GM12891 (cell line): ENCODE measurements at regions not wholly inside any gene's neighbourhood (a gene's known extent, or its start where the extent isn't known, plus 50 kb on each side); places are given as distances from the start of the nearest gene placed in this dataset.

ENCODE experiments used
- DNase-seq: peaks from one replicate; pipeline ENCODE4 v3.0.0; 2011; ENCODE audit warnings: low spot score; ENCODE audit not compliant: insufficient read length
- FAIRE-seq: peaks from 2 replicates; lab custom pipeline; 2011; peaks lifted over from hg19 to GRCh38; lab: Jason Lieb, UNC
- PAX5 ChIP-seq: IDR thresholded peaks from 2 replicates; pipeline ENCODE4 v1.6.1; 2011; ENCODE audit warnings: low read length, moderate library complexity, mild to moderate bottlenecking; ENCODE audit not compliant: insufficient read depth, severe bottlenecking
- POLR2A ChIP-seq: IDR thresholded peaks from 2 replicates; pipeline ENCODE4 v1.6.1; 2011; ENCODE audit warnings: low read depth, low read length, control low read depth
- POLR2AphosphoS5 ChIP-seq: IDR thresholded peaks from 2 replicates; pipeline ENCODE4 v1.6.1; 2011; ENCODE audit warnings: low read depth, low read length, control low read depth
- POU2F2 ChIP-seq: IDR thresholded peaks from 2 replicates; pipeline ENCODE4 v1.6.1; 2011; ENCODE audit warnings: low read depth, mild to moderate bottlenecking, control low read depth, low read length, moderate library complexity
- SPI1 ChIP-seq: IDR thresholded peaks from 2 replicates; pipeline ENCODE4 v1.6.1; 2011; ENCODE audit warnings: low read depth, low read length, control low read depth
- TAF1 ChIP-seq: IDR thresholded peaks from 2 replicates; pipeline ENCODE4 v1.6.1; 2011; ENCODE audit warnings: low read depth, low read length, control low read depth

DNA sequence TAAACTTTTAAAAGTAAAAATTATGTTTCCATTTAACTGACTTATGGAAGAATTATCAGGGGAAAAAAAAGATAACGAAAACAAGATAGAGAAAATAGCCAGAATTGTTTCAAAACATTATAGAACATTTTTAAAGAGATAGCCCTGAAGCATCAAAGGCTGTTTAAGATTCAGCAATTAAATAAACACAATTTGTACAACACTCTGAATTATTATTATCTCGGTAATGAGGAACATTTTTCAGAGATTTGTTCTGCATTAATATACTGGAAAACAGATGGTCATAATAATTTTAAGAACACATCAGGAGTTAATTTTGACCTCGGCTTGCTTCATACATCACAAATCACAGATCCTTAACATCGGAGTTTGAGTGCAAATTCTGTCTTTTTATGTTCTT lies 643.8 kb downstream of the SORCS1 start:
- no peak for TF ChIP-seq POLR2AphosphoS5
- TF ChIP-seq SPI1: no peak
- no peak for TF ChIP-seq POLR2A
- TF ChIP-seq POU2F2: no peak
- TF ChIP-seq PAX5: no peak
- no peak for TF ChIP-seq TAF1
- DNase-seq (no peak), FAIRE-seq (no peak)

DNA sequence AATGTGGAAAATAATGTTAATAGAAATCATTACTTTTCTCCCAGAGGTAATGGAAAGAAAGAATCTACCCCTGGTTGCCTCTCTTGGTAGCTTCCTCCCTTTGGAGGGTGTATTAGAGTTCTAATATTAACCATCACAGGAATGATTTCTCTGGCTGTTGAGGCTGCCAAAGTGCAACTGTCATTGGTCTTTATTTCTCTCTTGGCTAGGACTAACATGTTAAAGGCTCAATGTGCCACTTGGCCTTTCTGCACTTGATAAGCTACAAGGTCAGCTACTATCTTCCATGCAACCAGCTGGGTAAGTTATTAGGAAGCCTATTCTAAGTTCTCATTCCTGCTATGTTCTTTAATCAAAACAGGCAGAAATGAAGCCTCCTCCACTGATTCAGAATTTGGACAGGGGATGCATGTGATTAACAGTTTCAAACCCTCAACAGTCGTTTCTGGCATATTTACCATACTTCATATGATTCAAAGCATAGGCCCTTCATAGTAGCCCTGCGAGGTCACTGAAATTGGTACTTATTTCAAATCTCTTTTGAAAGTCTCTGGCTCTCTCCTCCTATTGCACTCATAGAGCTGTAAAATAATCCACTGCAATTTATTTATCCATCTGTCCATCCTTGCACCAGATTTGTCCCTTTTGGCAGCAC lies 645.0 kb downstream of the SORCS1 start:
- TF ChIP-seq POU2F2: no peak
- no peak for TF ChIP-seq POLR2A
- TF ChIP-seq POLR2AphosphoS5: no peak
- TF ChIP-seq PAX5: no peak
- no peak for TF ChIP-seq TAF1
- TF ChIP-seq SPI1: no peak
- no peak for DNase-seq
- no peak for FAIRE-seq

DNA sequence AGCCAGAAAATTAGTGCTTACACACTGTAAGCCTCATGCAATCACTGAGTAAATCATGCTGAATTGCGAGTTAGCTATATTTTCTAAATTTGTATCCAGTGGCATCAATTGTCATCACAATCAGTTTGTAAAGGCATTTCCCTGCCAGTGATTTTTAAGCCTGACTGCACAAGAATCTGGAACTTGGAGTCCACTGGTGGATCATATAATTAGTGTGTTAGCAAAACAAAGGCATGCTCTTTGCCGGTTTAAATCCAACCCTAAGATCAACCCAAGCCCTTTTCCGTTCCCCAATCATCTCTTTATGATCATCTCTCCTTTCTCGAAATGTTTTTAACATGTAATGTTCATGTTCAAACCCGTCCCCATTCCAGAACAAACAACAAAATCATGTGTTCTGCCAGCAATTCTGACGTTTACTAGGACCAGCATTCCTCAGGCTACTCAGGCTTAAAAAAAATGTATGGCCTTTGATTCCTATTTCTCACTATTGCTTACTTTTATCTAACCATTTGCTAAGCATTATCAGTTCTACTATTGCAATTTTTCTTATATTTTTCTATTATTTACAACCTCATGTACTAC lies 649.2 kb downstream of the SORCS1 start:
- no peak for DNase-seq
- no peak for FAIRE-seq
- TF ChIP-seq POU2F2: no peak
- TF ChIP-seq SPI1: no peak
- no peak for TF ChIP-seq POLR2AphosphoS5
- no peak for TF ChIP-seq PAX5
- TF ChIP-seq TAF1: no peak
- TF ChIP-seq POLR2A: no peak

DNA sequence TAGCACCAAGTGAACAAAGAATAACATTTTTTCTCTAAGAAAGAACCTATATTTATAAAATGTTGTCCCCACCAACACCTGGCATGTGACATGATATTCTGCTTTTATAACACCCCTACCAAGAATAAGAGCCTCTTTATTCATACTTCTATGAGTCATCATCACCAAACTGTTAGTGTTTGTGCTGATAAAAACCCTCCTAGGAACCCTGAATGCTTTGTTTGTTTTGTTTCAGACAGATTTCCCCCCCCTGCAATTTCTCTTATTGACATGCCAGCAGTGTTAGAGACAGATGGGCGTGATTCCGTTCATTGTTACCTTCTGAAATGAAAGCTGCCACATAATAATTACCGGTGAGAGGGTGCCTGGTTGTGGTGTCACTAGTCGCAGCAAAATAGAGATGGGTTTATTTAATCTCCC lies 651.1 kb downstream of the SORCS1 start:
- DNase-seq: no peak
- no peak for TF ChIP-seq SPI1
- TF ChIP-seq POLR2A: no peak
- no peak for TF ChIP-seq POLR2AphosphoS5
- no peak for TF ChIP-seq POU2F2
- TF ChIP-seq PAX5: no peak
- no peak for TF ChIP-seq TAF1
- FAIRE-seq: no peak

DNA sequence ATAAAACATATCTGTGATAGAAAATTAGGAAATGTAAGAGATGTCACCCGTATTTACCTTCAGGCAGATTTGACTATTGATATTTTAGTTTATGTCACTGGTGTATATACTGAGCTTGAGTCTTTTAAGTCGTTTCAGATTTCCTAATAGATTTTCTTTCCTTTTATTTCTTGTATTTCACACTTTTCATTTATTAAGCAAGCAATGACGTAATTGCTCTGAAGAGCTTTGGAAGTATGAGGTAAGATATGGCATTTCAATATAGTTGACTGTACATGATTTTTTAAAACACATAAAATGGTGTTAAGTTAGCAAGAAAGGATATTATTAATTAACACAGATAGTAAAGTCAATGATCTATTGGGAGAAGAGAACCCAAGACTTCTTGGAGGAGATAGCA lies 652.6 kb downstream of the SORCS1 start:
- FAIRE-seq: no peak
- DNase-seq: no peak

DNA sequence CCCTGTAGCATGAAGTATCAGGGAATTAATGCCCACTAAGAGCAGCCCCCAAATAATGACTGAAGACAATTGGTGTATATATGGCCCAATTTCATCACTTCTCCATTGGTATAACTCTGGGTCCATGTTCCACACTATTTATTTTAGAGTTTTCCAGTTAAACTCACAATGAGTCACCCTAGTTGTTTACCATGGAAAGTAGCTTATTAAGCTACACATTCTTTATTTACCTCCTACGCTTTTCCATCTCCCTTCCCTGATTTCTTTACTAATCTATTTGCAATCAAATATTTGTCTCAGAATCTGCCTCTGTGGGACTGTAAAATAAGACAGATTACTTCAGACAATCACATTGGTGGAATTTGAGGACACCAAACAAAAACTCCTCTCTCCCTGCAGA lies 655.6 kb downstream of the SORCS1 start:
- TF ChIP-seq POU2F2: no peak
- TF ChIP-seq SPI1: no peak
- TF ChIP-seq TAF1: no peak
- FAIRE-seq (no peak), DNase-seq (no peak)

More for the DNA sequence above, 652.6 kb downstream of the SORCS1 start:
- no peak for TF ChIP-seq POU2F2
- no peak for TF ChIP-seq PAX5
- no peak for TF ChIP-seq POLR2AphosphoS5
- TF ChIP-seq POLR2A: no peak
- TF ChIP-seq SPI1: no peak
- TF ChIP-seq TAF1: no peak

DNA sequence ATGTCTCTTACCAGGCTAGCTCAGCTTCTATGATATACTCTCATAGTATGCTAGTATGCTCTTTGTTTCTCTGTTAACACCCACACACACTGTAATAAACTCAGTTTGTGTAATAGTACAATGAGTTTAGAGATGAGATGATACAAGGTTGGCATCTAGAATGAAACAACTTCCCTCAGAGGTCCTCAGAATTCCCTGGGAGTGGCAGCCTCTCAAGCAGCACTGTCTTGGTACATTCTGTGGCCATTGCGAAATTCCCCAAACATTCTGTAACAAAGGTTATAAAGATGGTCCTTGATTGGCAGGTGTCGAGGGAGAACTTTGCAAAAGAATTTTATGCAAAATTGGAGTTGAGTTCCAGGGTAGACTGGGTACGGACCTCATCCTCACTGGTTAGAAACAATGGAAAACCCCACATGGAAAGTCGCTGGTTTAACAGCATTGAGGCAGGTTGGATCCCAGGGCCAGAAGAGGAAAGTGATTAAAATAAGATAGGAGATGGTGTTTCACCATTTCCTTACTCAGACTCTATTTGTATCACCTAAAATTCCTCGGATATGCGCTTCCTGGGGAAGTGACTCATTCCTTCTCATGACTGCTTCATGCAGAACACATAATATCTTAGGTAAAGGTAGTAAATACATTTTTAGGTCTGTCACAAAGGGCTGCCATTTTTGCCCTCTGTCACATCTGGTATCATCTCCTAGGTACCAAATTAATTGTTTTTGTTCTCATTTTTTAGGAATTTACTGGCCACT lies 657.8 kb downstream of the SORCS1 start:
- no peak for TF ChIP-seq TAF1
- no peak for TF ChIP-seq POU2F2
- TF ChIP-seq PAX5: no peak
- no peak for TF ChIP-seq POLR2A
- no peak for TF ChIP-seq POLR2AphosphoS5
- no peak for TF ChIP-seq SPI1
- no peak for DNase-seq
- FAIRE-seq: no peak

DNA sequence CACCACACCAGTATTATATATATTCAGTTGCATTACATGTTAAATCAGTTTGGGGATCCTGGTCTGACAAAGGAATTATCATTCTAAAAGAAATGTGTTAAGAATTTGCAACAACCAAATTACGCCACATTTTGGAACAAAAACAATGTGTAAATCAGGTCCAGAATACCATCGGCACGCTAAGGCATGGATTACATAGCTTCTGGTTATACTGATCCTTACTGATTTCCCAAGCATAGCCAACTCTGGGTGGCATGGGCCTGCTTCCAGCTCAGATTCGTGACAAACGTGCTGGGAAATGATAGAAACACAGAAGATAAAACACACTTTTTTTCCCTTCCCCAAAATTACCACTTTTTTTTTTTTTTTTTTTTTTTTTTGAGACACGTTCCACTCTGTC lies 660.0 kb downstream of the SORCS1 start:
- TF ChIP-seq POLR2AphosphoS5 (no peak), TAF1 (no peak), POU2F2 (no peak), PAX5 (no peak), POLR2A (no peak), SPI1 (no peak)
- no peak for FAIRE-seq
- no peak for DNase-seq

DNA sequence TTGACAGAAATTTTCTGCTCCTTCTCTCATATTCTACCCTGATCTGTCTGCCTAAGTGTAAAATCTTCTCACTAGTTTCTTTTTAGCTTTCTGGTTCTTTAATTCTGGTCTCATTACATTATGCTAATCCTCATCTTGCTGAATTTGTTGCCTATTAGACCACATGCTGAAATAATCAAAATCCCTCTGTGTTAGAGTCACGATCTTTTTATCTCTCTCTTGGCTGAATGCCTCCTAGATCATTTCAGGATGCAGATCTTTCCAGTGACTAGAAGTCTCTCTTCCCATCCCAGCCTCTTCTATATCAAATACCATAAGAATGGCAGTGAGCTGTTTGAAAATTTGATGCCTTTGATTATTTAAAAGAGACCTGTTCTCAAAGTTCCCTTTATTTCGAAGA lies 661.9 kb downstream of the SORCS1 start:
- no peak for DNase-seq
- FAIRE-seq: no peak
- no peak for TF ChIP-seq POLR2A
- no peak for TF ChIP-seq SPI1
- no peak for TF ChIP-seq PAX5
- no peak for TF ChIP-seq POU2F2
- no peak for TF ChIP-seq POLR2AphosphoS5
- TF ChIP-seq TAF1: no peak
